ENCODE measurements at regions not wholly inside any gene's neighbourhood (a gene's known extent, or its start where the extent isn't known, plus 50 kb on each side); places are given as distances from the start of the nearest gene placed in this dataset.

- no peak overlapping the region for H3K27ac ChIP-seq
- no peak for TF ChIP-seq ZFX (IDR thresholded peaks at IDR 0.05)
- no peak for TF ChIP-seq CTCF (conservative IDR thresholded peaks at IDR 0.05)
Measured at GRCh38 chr13:84032116-84032515, 149.8 kb upstream of the SLITRK1 start.

GRCh38 chr13:84031120-84031519 is 148.8 kb upstream of the SLITRK1 start:
- TF ChIP-seq ZFX (IDR thresholded peaks at IDR 0.05) (no peak), CTCF (conservative IDR thresholded peaks at IDR 0.05) (no peak)

GRCh38 chr13:84029396-84029795 is 147.1 kb upstream of the SLITRK1 start:
- no peak overlapping the region for H3K27ac ChIP-seq
- no peak for TF ChIP-seq CTCF (conservative IDR thresholded peaks at IDR 0.05)
- TF ChIP-seq ZFX (IDR thresholded peaks at IDR 0.05) = no peak

More at GRCh38 chr13:84031120-84031519, 148.8 kb upstream of the SLITRK1 start:
- H3K27ac ChIP-seq = no peak overlapping the region

- TF ChIP-seq CTCF (conservative IDR thresholded peaks at IDR 0.05) = no peak
- no peak for TF ChIP-seq ZFX (IDR thresholded peaks at IDR 0.05)
- H3K27ac ChIP-seq = no peak overlapping the region
Measured at GRCh38 chr13:84025824-84026223, 143.6 kb upstream of the SLITRK1 start.

- TF ChIP-seq ZFX (IDR thresholded peaks at IDR 0.05) = no peak
- TF ChIP-seq CTCF (conservative IDR thresholded peaks at IDR 0.05) = no peak
Measured at GRCh38 chr13:83996415-83996814, 114.1 kb upstream of the SLITRK1 start.

GRCh38 chr13:83995930-83996329 is 113.7 kb upstream of the SLITRK1 start:
- TF ChIP-seq ZFX (IDR thresholded peaks at IDR 0.05) (no peak), CTCF (conservative IDR thresholded peaks at IDR 0.05) (no peak)

More at GRCh38 chr13:83996415-83996814, 114.1 kb upstream of the SLITRK1 start:
- H3K27ac ChIP-seq = no peak overlapping the region

GRCh38 chr13:83992566-83993358 is 110.5 kb upstream of the SLITRK1 start:
- TF ChIP-seq ZFX (IDR thresholded peaks at IDR 0.05) = no peak
- no peak for TF ChIP-seq CTCF (conservative IDR thresholded peaks at IDR 0.05)
- no peak overlapping the region for H3K27ac ChIP-seq

More at GRCh38 chr13:83995930-83996329, 113.7 kb upstream of the SLITRK1 start:
- H3K27ac ChIP-seq = no peak overlapping the region
